ENCODE measurements at regions not wholly inside any gene's neighbourhood (a gene's known extent, or its start where the extent isn't known, plus 50 kb on each side); places are given as distances from the start of the nearest gene placed in this dataset.
A peak's percentile ranks its signal among the peaks of the same experiment; 100 is the strongest.

GRCh38 chr1:185425163-185425562 lies 108.1 kb upstream of the IVNS1ABP start (continued):
- TF ChIP-seq BACH2 (CRISPR knock-in tag; IDR thresholded peaks at IDR 0.05; ENCODE audit: borderline replicate concordance) (no peak), ZFP3 (CRISPR knock-in tag; IDR thresholded peaks at IDR 0.05) (no peak), ZNF70 (CRISPR knock-in tag; IDR thresholded peaks at IDR 0.05) (no peak), GLIS3 (CRISPR knock-in tag; IDR thresholded peaks at IDR 0.05) (no peak), ESRRG (CRISPR knock-in tag; IDR thresholded peaks at IDR 0.05) (no peak), ARNTL (CRISPR knock-in tag; IDR thresholded peaks at IDR 0.05; ENCODE audit: borderline replicate concordance, low read depth) (no peak)

- TF ChIP-seq ESRRG (CRISPR knock-in tag; IDR thresholded peaks at IDR 0.05) (no peak), TSHZ2 (CRISPR knock-in tag; IDR thresholded peaks at IDR 0.05) (no peak), TOX (CRISPR knock-in tag; IDR thresholded peaks at IDR 0.05; ENCODE audit: borderline replicate concordance) (no peak)
- ATAC-seq = no peak
Measured at GRCh38 chr1:185421485-185422107, 104.6 kb upstream of the IVNS1ABP start.

- no peak for TF ChIP-seq ZFP30 (CRISPR knock-in tag; IDR thresholded peaks at IDR 0.05)
- no peak for TF ChIP-seq ZC3H10 (CRISPR knock-in tag; IDR thresholded peaks at IDR 0.05)
- TF ChIP-seq OSR1 (CRISPR knock-in tag; IDR thresholded peaks at IDR 0.05) = no peak
- no peak for TF ChIP-seq SNAI2 (CRISPR knock-in tag; IDR thresholded peaks at IDR 0.05)
- TF ChIP-seq CSRNP3 (CRISPR knock-in tag; IDR thresholded peaks at IDR 0.05) = no peak
- no peak for TF ChIP-seq TSHZ2 (CRISPR knock-in tag; IDR thresholded peaks at IDR 0.05)
- no peak for TF ChIP-seq ZNF70 (CRISPR knock-in tag; IDR thresholded peaks at IDR 0.05)
- TF ChIP-seq TOX (CRISPR knock-in tag; IDR thresholded peaks at IDR 0.05; ENCODE audit: borderline replicate concordance) = no peak
- TF ChIP-seq PATZ1 (CRISPR knock-in tag; IDR thresholded peaks at IDR 0.05; ENCODE audit: borderline replicate concordance) = no peak
- no peak for TF ChIP-seq POU6F1 (CRISPR knock-in tag; IDR thresholded peaks at IDR 0.05; ENCODE audit: borderline replicate concordance, low read depth)
- no peak for ATAC-seq
Measured at GRCh38 chr1:185420588-185421081, 103.6 kb upstream of the IVNS1ABP start.

- TF ChIP-seq ZNF70 (CRISPR knock-in tag; IDR thresholded peaks at IDR 0.05) (no peak), ISL1 (CRISPR knock-in tag; IDR thresholded peaks at IDR 0.05) (no peak), PATZ1 (CRISPR knock-in tag; IDR thresholded peaks at IDR 0.05; ENCODE audit: borderline replicate concordance) (no peak), ZFP3 (CRISPR knock-in tag; IDR thresholded peaks at IDR 0.05) (no peak), ARNTL (CRISPR knock-in tag; IDR thresholded peaks at IDR 0.05; ENCODE audit: borderline replicate concordance, low read depth) (no peak)
- ATAC-seq = peak; percentile 73
Measured at GRCh38 chr1:185419718-185420117, 102.7 kb upstream of the IVNS1ABP start.

All from SK-N-SH treated with all-trans-retinoic acid at 6 μM for 48 hours (cell line).